ENCODE measurements at regions not wholly inside any gene's neighbourhood (a gene's known extent, or its start where the extent isn't known, plus 50 kb on each side); places are given as distances from the start of the nearest gene placed in this dataset.

DNA sequence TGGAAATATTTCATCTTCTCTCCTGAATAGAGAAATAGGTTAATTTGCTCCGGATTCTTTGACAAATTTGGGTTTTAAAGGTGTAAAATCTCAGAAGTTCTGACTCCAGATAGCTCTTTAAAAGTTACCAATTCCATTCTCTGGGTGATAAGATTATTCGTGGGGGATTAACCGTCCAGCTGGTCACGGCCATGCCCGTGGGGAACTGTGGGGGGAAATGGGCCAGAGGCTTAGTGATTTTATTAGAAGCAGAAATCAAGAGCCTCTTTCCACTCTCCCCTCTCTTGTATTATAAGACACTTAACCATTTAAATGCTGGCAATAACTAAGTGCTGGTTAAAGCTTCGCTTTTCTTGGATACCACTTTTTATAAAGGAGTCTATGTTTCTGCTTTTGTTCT lies 376.4 kb upstream of the KAZN start:
- TF ChIP-seq, protein P1, sequence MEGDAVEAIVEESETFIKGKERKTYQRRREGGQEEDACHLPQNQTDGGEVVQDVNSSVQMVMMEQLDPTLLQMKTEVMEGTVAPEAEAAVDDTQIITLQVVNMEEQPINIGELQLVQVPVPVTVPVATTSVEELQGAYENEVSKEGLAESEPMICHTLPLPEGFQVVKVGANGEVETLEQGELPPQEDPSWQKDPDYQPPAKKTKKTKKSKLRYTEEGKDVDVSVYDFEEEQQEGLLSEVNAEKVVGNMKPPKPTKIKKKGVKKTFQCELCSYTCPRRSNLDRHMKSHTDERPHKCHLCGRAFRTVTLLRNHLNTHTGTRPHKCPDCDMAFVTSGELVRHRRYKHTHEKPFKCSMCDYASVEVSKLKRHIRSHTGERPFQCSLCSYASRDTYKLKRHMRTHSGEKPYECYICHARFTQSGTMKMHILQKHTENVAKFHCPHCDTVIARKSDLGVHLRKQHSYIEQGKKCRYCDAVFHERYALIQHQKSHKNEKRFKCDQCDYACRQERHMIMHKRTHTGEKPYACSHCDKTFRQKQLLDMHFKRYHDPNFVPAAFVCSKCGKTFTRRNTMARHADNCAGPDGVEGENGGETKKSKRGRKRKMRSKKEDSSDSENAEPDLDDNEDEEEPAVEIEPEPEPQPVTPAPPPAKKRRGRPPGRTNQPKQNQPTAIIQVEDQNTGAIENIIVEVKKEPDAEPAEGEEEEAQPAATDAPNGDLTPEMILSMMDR (IDR thresholded peaks at IDR 0.05; ENCODE audit: extremely low read depth in 1 of 2, insufficient read depth in 1 of 2, low read depth in 1 of 2, low read length in 2 of 2): no peak
- no peak for TF ChIP-seq EZH2 (IDR thresholded peaks at IDR 0.05; ENCODE audit: borderline replicate concordance, low read depth, low read length, severe bottlenecking)
- TF ChIP-seq POLR2AphosphoS5 (IDR thresholded peaks at IDR 0.05; ENCODE audit: insufficient read depth, low read depth, low read length): no peak
- TF ChIP-seq POLR2A (IDR thresholded peaks at IDR 0.05; ENCODE audit: low read depth, low read length): no peak
- TF ChIP-seq, protein P2, sequence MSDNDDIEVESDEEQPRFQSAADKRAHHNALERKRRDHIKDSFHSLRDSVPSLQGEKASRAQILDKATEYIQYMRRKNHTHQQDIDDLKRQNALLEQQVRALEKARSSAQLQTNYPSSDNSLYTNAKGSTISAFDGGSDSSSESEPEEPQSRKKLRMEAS (IDR thresholded peaks at IDR 0.05; ENCODE audit: insufficient read depth, insufficient read length): no peak
- no peak for TF ChIP-seq FOS (IDR thresholded peaks at IDR 0.05; ENCODE audit: borderline replicate concordance, insufficient read depth, low read length)
- TF ChIP-seq GATA2 (IDR thresholded peaks at IDR 0.05; ENCODE audit: insufficient read depth, insufficient read length, low read depth, low read length): no peak
- TF ChIP-seq MYC (IDR thresholded peaks at IDR 0.05; ENCODE audit: low read depth, low read length): no peak
